HG02763 (cell line): ENCODE measurements at regions not wholly inside any gene's neighbourhood (a gene's known extent, or its start where the extent isn't known, plus 50 kb on each side); places are given as distances from the start of the nearest gene placed in this dataset.

Source experiments
- ATAC-seq: cut with Tn5 transposase; IDR thresholded peaks from one replicate; pipeline ENCODE4 v1.9.1; 2021; ENCODE audit warnings: mild to moderate bottlenecking, moderate library complexity; ENCODE audit not compliant: unreplicated experiment

DNA sequence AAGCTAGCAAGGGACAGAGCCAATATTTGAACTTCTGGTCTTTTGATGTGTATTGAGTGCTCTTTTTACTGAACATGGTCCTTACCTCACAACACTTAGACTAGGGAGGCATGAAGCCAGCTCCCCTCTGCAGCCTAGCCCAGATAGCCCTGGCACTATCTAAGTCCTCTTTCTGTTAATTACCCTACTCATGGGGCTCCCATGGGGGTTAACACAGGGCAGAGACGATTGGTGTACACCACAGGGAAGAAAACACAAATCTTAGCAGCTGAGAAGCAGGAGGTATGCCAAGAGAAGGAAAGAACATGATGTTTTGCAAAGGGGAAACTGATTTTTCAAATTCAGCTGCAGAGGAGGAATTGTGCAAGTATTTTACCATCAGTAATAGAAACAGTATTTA lies 383.8 kb downstream of the TMEM232 start:
- no peak for ATAC-seq

DNA sequence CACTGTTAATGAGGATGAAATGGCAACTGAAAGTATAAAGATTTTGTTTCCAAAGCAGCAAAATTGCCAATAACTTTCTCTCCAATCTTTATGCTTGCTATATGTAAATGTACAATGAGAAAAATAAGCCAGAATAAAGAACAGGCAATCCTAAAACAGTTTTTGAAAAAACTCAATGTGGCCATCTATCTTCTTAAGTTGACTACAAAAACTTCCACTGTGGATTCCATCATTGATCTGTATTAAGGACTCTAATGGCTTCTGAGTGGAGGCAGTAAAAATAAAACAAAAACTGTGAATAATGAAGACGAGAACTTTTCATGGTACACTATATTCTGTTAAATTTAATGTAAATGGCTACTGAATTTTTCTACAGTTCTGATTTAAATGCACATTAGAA lies 382.9 kb downstream of the TMEM232 start:
- ATAC-seq, result no peak

DNA sequence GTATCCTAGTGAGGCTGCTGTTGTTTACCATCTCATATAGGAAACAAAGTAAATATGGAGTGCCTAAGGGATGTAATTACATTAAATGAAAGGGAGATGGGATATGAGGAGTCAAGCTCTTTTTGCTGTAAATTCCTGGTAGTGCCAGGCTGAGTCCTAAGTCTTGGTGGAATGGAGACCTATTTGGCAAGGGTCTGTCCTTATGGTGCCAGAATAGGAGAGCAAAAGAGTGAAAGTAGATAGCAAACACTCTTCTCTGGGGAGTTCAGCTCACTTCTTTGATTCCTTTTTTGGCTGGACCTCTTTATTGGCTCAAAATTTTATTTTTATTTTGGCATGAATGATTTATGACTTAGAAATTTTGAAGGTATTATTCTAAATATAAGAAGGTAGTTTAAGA lies 380.8 kb downstream of the TMEM232 start:
- no peak for ATAC-seq

DNA sequence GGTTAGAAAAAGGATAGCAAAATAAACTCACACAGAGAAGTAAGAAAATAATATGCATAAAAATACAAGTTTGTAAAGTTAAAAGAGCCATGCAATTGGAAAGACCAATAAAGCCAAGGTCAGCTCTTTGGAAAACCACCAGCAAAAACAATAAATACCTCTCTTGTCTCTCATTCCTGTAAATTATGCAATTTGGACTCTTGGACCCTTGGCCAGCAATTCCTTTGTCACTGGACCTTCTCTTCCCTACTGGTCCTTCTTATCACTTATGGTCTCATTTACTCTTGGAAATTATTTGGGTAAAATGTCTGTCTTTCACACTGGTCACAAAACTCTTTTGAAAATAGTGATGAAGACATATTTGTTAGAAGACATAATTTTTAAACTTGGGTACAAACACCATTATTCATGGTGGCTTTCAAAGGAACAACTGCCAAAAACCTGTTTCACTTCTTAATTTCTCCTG lies 379.5 kb downstream of the TMEM232 start:
- ATAC-seq, result no peak

DNA sequence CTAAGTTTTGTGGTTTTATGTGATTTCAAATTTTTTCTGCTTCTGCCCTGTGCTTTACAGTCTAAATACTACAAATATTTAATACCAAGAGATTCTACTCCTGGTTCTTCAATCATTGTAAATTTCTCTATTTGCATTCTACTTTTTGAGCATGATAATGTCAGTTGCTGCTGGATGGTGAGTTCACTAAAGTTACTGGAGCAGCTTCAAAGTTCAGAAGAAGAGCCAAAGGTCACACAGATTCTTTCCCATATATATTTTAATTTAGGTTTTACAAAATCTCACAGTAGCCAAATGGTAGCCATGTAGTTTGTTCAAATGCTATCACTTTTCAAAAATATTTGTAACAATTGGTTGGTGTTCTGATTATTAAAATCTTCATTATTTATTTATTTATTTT lies 378.7 kb downstream of the TMEM232 start:
- ATAC-seq, result no peak

DNA sequence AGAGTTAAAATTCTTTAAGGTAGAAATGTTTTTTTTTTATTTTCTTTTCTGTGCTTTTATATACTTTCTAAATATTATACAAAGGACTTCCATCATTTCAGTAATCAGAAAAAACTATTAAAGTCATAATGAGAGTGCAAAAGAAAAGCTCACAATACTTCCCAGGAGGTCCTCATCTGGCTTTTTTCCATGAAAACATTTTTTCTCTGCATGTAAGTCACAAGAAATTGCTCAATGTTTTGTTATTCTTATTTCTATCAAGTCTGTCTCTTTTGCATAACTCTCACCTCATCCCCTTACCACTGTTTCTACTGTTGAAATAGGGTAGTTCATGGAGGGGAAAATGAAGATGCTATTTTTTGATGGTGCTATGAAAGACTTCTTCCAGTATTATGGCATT lies 375.0 kb downstream of the TMEM232 start:
- no peak for ATAC-seq

DNA sequence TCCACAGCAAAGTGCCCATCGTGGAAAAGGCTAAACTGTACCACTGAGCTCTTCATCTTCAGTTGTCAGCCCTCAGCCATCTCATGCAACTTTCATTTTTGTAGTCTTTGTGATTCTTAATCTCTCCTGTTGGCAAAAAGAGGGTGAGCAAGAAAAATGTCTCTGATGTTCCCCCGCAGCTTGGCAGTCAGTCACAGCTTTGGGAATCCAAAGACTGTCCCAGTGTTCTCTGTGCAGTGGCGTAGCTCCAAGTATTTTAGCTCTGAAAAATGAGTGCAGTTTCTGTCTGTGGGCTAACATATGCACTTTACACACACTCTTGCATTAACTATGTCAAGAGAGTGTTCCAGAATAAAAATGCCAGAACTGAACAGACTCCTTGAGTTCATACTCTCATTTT lies 372.2 kb downstream of the TMEM232 start:
- ATAC-seq, result no peak

DNA sequence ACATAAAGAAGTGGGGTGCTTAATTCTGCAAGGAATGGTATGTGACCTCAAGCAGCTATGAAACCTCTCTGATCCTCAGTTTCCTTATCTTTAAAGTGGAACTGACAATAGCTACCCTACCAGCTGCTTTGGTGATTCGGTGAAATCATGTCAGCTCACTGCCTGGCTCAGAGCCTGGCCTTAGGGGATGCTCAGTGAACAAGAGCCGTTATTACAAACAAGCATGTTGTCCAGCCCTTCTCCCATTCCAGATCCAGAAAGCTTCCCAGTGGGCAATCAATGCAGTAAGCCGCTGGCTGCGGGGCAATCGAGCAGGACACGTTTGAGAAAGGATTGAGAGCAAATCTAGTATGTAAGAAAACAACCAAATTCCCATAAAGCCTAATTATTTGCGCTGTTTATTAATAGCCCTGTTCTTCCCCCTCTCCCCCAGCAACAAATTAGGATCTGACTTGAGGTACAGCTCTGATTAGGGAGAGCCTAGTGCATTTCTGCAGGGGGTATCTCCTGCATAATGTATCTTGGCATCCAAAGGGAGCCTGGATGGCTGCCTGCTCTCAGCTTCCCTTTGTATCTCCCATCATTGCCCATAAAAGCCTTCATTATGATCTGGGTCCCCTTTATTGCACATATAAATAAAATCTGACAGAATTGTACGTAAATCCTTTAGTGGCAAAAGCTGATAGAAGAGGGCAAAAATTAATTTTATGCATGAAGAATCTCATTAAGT lies 371.4 kb downstream of the TMEM232 start:
- no peak for ATAC-seq

DNA sequence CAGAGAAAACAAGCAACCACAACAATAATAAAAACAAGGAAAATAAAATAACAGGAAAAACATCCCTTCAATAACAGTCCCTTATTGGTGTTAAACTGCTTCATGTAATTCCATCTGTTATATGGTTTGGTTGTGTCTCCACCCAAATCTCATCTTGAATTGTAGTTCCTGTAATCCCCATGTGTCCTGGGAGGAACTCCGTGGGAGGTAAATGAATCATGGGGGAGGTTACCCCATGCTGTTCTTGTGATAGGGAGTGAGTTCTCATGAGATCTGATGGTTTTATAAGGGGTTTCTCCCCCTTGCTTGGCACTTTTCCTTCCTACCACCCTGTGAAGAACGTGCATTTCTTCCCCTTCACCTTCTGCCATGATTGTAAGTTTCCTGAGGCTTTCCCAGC lies 369.8 kb downstream of the TMEM232 start:
- ATAC-seq, result no peak

DNA sequence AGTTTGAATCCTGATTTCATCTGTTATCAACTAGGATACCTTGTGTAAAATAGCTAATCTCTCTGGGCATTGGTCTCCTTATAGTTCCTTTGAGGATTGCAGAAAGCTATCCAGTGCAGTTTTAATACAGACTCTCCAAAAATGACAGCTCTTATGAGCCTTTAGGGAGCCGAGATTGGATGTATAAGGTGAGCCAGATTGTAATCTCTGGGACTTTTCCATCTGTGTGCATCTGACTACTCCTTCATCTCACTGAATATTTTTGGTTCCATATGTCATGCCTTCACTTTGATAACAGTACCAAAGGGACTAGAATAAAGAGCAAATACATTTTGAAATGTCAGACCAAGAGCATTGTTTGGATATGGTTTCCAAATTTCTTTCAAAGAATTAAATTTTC lies 367.2 kb downstream of the TMEM232 start:
- ATAC-seq, result no peak

DNA sequence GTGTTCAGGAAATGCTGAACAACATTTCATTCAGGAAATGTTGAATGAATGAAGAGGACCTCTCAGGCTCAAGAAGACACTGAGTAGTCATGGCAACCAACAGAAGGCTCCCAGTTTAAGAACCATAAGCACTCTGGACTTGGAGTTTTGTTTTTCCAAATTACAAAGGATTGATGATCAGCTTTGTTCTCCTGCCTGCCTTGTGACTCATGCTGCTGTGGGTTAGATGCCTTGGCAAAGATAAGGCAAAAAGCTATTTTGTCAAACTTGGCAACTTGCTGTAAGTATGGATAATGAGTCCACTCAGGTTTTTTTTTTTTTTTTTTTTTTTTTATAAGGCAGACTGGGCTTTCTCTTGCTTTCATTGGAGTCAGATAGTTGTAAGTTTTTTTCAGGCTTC lies 365.0 kb downstream of the TMEM232 start:
- ATAC-seq, result no peak

DNA sequence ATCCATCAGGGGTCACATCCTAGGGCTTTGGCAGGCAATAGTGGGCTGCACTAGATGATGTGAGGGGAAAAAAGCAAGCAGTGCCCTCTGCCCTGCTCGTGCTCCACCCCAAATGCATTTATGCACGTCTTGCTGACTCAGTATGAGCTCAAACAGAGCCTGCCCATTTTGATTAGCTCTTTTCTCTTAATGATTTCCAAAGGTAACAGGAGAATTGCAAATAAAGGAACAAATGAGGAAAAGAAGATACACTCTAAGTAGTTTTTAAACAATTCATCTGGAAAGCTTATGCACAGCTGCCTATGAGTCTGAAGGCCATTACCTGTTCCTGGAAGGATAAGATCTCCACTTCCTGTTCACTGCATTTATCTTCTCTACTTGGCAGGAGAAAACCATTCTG lies 364.2 kb downstream of the TMEM232 start:
- ATAC-seq, result no peak

DNA sequence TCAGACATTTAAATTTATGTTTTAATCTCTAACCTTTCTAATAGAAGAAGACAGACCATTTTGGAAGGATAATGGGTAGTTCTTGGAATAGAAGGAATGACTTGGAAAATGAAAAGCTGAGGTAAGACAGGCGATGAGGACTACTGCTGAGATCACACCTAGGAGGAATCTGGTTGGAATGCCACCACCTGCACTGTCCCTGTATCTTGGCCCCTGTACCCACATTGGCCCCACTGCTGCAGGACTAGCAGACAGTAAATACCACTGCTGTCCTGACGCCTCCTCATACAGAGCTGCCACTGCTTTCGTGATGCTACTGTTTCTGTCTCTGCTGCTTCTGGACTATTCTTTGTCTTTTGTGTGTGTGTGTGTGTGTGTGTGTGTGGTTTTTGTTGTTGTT lies 359.8 kb downstream of the TMEM232 start:
- no peak for ATAC-seq
